ENCODE measurements at regions not wholly inside any gene's neighbourhood (a gene's known extent, or its start where the extent isn't known, plus 50 kb on each side); places are given as distances from the start of the nearest gene placed in this dataset.

GRCh38 chr11:80451105-80451504 lies 1010.3 kb upstream of the TENM4 start:
- TF ChIP-seq TOX (CRISPR knock-in tag; IDR thresholded peaks at IDR 0.05; ENCODE audit: borderline replicate concordance) (no peak), PATZ1 (CRISPR knock-in tag; IDR thresholded peaks at IDR 0.05; ENCODE audit: borderline replicate concordance) (no peak), POU6F1 (CRISPR knock-in tag; IDR thresholded peaks at IDR 0.05; ENCODE audit: borderline replicate concordance, low read depth) (no peak), CREB5 (CRISPR knock-in tag; IDR thresholded peaks at IDR 0.05; ENCODE audit: low read depth) (no peak), ESRRG (CRISPR knock-in tag; IDR thresholded peaks at IDR 0.05) (no peak)

Data from SK-N-SH treated with all-trans-retinoic acid at 6 μM for 48 hours (cell line).